ELF-1 (cell line): ENCODE measurements at regions not wholly inside any gene's neighbourhood (a gene's known extent, or its start where the extent isn't known, plus 50 kb on each side); places are given as distances from the start of the nearest gene placed in this dataset.

Experiments
- DNase-seq: peaks from one replicate; pipeline ENCODE4 v3.0.0-alpha.2; 2016; ENCODE audit warnings: low read depth, low spot score

DNA sequence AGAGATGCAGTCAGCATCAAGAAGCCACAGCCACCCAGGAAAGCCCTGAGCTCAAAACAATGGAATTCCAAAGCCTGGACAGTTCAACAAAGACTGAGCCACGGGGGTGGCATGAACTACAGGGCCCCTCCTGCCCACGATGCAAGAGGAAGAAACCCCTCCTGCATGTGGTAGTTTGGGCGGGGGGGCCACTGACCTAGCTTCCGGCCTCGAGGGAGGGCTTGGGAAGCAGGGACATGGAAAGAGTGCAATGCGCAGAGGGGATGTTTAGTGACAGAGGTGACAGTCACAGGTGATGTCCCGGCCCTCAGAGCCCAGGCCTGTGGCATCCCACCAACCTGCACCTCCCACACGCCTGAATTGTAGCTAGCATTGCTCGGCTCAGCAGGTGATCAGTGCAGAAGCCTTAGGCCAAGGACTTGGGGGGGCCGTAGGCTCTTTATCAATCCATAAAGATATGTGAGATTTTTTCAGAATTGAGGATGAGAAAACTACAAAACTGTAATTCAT lies 318.8 kb downstream of the TEX29 start:
- DNase-seq, result no peak

GRCh38 chr13:111640006-111640405 lies 319.6 kb downstream of the TEX29 start:
- DNase-seq, result no peak

GRCh38 chr13:111640476-111640875 lies 320.0 kb downstream of the TEX29 start:
- no peak for DNase-seq

DNA sequence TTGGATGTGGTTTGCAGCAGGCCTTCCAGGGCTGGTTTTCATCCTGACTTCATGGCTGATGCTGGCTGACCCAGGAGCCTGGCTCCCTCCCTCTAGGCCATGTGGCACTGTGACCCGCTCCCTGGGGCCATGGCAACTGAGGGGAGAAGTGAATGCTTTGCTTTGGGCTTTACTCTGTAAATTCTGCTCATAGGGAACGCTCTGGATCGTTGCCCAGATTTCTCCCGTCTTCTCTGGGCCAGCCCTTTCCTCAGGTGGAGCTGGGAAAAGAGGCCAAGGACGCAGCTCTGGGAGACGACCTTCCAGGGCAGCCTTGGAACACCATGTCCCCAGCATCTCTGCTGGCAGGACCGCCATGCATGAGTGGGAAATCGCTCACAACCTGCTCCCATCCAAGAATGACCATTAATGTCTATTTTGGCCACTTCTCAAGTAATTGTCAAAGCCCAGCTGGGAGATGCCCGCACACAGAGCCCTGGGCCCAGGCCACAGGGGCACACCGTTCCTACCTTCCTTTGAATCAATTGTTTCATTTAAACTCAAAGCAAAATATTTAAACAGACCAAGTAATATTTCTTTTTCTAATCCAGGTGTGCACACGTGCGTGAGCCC lies 321.8 kb downstream of the TEX29 start:
- no peak for DNase-seq

GRCh38 chr13:111644750-111645149 lies 324.3 kb downstream of the TEX29 start:
- no peak for DNase-seq

DNA sequence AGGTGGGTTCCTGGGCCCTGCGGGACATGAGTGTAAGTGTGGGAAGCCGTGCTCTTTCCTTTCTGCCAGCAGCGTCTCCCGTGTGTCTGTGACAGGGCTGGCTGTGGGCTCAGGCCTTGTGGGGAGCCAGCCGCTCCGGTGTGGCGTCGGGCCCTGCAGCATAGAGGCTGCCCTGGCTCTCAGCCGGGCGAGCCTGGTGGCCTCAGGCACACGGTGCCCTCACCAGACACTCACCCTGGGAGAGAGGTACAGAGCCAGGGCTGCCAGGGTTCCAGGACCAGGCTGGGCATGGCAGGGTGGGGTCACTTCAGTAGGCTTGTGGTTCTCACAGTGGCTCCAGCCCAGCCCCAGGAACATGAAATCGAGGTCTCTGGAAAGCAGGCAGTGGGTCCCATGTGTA lies 324.8 kb downstream of the TEX29 start:
- DNase-seq, result no peak

DNA sequence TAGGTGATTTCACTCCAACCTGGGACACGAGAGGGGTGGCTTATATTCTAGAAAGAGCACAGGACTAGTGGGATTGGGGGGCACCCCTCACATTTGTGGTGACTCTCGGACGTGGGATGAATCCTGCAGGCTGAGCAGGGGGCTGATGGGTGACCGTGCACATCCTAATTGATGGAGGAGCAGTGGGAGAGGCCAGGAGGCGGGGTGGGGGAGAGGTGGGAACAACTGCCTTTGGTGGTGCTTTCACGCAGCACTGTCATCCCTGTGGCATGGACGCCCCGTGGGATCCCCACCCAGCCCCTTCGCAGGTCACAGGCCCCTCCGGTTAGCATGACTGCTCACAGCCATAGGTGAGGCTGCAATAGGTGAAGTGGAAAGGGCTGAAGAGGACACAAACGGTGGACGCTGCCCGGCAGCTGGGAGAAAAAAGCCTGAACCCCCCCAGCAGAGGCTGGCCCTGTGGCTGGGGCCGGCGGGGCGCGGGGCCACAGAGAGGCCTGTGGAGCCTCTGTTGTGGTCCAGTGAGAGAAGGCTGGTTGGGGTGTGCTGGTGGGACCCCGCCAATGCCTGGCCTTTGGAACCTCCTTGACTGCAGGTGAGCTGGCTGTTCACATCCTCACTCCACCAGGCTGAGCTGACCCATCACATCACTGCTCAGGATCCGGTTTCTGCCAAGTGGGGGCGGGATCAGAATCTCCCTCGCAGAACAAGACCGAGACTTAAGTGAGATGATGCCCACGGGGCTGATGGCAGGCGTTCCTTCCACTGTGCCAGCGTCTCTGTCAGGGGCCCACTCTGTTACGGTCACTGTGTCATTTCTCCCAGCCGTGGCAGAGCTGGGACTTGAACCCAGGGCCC lies 325.4 kb downstream of the TEX29 start:
- no peak for DNase-seq

DNA sequence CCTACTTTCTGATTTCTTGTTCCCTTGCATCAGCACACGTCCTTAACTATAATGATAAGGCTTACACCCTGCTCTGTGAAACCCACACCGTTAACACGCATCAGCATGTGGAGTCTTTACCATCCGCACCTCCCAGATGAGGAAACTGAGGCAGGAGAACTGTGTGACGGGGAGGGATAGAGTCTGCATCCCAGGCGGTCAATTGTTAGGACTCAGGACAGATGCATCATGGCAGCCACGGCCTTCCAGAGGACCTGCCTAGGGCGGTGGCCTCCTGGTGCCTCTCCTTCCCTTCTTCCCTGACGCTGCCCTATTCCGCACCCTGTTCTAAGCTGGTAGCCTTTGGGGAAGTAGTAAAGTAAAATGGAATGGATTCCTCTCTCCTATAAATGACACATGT lies 326.0 kb downstream of the TEX29 start:
- DNase-seq, result no peak

DNA sequence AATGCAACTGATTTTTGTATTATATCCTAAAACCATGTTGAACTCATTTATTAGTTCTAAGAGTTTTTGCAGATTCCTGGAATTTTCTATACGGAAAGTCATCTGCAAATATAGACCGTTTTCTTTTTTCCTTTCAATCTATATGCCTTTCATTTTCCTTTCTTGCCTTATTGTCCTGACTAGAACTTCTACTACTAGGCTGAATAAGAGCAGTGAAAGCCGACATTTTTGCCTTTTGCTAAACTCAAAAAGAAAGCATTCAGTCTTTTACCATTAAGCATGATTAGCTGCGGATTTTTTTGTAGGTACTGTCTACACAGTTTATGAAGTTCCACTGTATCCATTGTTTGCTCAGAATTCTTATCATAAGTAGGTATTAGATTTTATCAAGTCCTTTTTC lies 328.4 kb downstream of the TEX29 start:
- DNase-seq, result no peak

DNA sequence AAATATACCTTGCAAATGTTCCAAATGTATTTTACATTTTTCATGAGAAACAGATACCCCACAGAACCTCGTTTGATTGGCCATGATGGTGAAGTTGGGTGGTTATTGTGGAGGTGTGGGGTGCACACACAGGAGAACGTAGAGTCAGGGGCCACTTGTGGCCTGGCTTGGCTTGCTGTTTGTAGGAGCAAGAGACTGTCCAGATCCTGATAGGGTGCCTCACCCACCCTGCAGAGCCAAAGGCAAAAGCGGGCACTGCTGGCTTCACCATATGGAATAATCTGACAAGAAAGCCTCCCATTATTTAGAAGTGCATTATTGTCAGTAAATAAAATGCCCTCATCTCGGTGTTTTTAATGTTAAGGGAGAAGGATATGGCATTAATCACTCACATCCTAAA lies 330.2 kb downstream of the TEX29 start:
- no peak for DNase-seq

GRCh38 chr13:111652676-111653075 lies 332.2 kb downstream of the TEX29 start:
- DNase-seq, result no peak

GRCh38 chr13:111654531-111654930 lies 334.1 kb downstream of the TEX29 start:
- no peak for DNase-seq

- no peak for DNase-seq
Measured at GRCh38 chr13:111656439-111656838, 336.0 kb downstream of the TEX29 start.

DNA sequence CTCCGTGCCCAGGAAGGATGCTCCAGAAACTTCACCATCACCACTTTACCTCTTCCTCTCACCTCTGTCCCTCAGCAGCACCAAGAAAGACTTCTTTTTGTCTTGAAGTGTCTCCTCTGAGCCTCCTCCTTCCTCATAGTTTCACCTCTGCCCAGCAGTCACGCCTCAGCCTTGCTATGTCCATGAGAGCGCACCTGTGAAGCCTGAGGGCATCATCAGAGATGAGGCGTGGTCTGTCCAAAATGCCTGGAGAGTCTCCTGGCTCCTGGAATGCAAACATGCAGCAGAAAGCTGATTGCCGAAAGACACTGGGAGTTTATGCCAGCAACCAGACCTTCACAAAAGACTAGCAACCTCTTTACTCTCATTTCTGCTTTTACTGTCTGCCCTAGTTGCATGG lies 336.6 kb downstream of the TEX29 start:
- peak; percentile 73 for DNase-seq

DNA sequence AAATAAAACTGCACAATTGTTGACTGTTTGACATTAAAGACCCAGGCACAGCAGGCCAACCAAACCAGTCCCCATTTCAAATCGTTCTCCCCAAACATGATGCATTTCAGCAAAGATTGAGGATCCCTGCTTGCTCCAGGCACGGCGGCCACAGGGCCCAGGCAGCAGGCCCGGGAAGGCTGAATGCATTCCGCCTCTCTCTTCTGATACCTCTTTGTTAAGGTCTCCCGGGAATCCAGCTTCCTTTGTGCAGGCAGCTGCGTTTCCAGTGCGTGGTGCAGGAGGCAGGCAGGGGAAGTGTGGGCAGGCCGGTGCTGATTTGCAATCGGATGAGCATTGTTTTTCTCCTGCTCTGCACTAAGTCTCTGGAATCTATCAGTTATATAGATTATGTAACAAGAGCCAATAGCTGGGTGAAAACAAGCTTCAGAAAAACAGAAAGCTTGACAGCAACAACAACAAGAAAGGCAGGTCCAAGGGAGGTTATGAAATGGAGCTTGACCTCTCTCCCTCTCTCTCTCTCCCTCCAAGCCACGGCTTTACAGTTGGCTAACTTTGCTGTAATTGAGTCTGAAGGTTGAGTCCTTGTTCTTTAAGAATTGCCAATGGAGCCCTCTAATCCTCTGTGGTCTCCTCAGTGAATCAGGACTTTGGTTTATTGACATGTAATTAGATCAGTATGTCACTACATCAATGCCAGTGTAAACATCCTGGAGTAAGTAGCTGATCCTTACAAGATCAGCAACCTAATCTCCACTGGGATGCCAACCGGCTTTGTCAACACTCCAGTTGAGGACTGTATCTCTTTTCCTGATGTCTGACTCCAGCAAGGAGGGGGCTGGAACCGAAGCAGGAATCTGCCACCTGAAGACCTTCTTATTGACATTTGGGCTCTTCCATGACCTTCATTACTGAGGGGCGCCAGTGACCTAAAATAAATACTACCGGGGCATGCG lies 338.0 kb downstream of the TEX29 start:
- peak; percentile 65 for DNase-seq

DNA sequence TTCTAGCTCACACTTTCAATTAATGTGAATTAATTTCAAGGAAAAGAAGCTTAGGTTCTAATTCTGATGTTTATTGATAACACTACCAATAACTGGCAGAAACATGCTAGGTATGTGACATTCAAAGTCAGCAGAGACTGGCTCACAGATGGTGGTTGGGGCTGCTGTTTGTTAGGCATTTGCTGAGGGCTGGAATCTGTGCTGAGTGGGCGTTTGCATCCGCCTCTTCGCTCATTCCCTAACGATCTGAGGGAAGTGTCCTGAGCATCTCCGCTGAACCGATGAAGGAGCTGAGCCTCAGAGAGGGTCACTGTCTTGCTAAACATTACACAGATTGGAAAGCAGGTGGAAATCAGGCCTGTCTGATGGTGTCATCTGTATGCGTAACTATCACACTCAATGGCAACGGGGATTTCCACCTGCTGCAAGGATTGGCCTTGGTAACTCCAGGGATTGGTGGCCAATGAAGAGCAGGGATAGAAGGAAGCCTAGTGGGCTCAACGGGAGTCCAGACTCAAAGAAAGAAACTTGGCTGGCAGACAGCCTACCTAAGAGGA lies 338.9 kb downstream of the TEX29 start:
- DNase-seq, result no peak

DNA sequence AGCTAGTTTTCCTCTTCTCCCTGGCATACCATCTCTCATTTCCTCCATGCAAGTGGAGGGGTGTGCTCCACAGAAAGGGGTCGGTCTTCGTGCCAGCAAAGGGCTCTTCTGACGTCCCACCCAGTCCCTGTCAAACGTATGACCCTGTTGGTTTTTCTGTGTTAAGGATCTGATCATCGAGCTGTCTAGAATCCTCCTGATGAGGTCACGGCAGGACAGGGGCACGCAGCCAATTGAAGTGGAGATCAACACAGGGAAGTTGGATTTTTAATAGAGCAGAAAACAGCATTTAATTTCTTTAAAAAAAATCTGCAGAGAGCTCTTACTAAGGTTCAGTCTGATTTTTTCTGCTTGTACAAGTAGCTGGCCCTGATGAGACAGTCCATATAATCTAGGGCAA lies 339.4 kb downstream of the TEX29 start:
- no peak for DNase-seq

DNA sequence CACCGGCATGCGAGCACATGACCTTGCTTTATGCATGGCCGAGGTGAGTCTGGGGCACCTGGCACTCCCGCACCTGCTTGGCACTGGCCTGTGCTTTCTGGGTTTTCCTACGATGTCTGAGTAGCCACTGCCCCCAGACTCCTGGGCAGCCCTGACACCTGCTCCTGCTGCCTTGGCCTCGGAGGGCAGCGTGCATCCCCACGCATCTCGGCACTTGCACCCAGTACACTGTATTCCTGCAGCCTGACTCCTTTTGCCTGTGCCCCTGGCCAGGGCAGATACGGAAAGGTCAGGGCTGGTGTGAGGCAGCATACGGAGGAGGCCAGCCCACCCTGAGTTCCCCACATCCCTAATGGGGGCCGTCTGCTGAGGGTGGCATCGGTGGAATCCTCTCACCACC lies 340.6 kb downstream of the TEX29 start:
- no peak for DNase-seq

- no peak for DNase-seq
Measured at GRCh38 chr13:111661776-111662175, 341.3 kb downstream of the TEX29 start.

DNA sequence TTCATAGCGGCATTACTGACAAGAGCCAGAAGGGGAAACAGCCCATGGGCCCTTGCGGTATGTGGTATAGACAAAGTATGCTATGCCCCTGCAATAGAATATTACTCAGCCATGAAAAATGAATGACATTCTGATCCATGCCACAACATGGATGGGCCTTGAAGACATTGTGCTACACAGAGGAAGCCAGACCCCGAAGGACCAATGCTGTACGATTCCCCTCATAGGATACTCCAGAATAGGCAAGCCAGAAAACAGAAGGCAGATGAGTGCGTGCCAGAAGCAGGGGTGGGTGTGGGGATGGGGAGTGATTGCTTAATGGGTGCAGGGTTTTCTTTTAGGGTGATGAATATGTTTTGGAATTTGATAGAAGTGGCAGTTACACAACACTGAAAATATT lies 342.0 kb downstream of the TEX29 start:
- DNase-seq, result no peak

DNA sequence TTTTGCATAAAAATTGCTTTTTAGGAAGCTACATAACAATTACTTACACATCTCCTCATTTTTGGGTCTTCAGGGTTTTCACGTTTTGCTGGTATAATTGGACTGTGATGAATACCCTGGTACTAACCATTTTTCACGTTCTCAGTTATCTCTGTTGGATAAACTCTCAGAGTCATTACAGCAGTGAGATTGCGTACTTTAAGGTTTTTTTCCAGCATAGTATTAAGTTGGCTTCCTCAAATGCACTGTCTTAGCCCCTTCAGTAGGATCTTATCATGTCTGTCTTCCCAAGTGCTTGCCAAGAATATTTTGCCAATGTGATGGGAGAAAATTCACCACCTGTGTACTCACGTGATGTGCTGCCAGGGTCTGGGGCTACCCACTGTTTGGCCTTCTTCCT lies 342.5 kb downstream of the TEX29 start:
- no peak for DNase-seq

GRCh38 chr13:111663505-111663904 lies 343.1 kb downstream of the TEX29 start:
- DNase-seq, result no peak
